Activated naive CD8-positive, alpha-beta T cell treated with anti-CD3 and anti-CD28 coated beads, Interleukin-2, amount 10 ng/mL, durations not matched to agents 7 days and 5 days (primary cell): ENCODE measurements at regions not wholly inside any gene's neighbourhood (a gene's known extent, or its start where the extent isn't known, plus 50 kb on each side); places are given as distances from the start of the nearest gene placed in this dataset.
"Not testable (repeated sequence)": the region's sequence is repeated elsewhere in the genome, so short reads cannot be mapped to it uniquely, and the experiment has no call there.

Experiments
- ATAC-seq: fragments of 150-1000 bp; cut with Tn5 transposase; one replicate; pipeline ENCODE4 v1.10.0; 2021; ENCODE audit warnings: low read depth, moderate library complexity
- POLR2A ChIA-PET: fragments of 350-600 bp; sonication (Branson Sonifier 250); formaldehyde crosslinking; loops from one replicate; lab custom pipeline; 2021; ENCODE audit warnings: antibody characterized with exemption; lab: Charles Lee
- DNase-seq: peaks from one replicate; pipeline ENCODE4 v3.0.0; 2021
- H3K27ac Mint-ChIP-seq: one replicate; pipeline ENCODE4 v1.8.0; 2022; ENCODE audit warnings: mild to moderate bottlenecking, mixed read lengths
- H3K27me3 Mint-ChIP-seq: one replicate; pipeline ENCODE4 v1.8.0; 2022; ENCODE audit warnings: mild to moderate bottlenecking, moderate library complexity, mixed read lengths
- H3K36me3 Mint-ChIP-seq: one replicate; pipeline ENCODE4 v1.8.0; 2021; ENCODE audit warnings: mild to moderate bottlenecking, mixed read lengths
- H3K4me1 Mint-ChIP-seq: one replicate; pipeline ENCODE4 v1.8.0; 2021; ENCODE audit warnings: mixed read lengths
- H3K4me3 Mint-ChIP-seq: one replicate; pipeline ENCODE4 v1.8.0; 2022; ENCODE audit warnings: mild to moderate bottlenecking, moderate library complexity, mixed read lengths
- H3K9me3 Mint-ChIP-seq: one replicate; pipeline ENCODE4 v1.8.0; 2021; ENCODE audit warnings: mixed read lengths

DNA sequence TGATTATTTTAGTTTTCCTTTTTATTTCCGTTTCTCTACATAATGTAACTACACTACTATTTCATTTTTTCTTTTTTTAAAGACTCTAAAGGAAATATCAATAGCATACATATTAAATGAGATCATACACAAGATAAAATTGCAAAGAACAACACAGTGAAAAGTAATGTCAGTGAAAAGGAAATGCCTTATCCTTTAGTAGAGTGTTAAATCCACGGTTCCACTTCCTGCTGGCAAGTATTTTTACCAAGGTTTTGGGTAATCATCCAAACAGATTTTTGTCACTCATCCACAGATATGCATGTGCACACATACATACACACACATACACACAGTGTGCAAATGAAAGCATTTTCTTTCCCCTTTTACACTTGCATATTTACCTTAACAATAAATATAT, 548.9 kb downstream of the PPP4R3C start:
- ATAC-seq: no peak
- H3K36me3 Mint-ChIP-seq: no peaks in the 10 kb centered on the region
- no peak overlapping the region for H3K4me3 Mint-ChIP-seq
- H3K4me1 Mint-ChIP-seq: no peaks in the 10 kb centered on the region
- H3K27ac Mint-ChIP-seq: no peak overlapping the region
- no peaks in the 10 kb centered on the region for H3K27me3 Mint-ChIP-seq
- POLR2A ChIA-PET: no interaction called here
- no peak for DNase-seq
- H3K9me3 Mint-ChIP-seq: no peaks in the 10 kb centered on the region

DNA sequence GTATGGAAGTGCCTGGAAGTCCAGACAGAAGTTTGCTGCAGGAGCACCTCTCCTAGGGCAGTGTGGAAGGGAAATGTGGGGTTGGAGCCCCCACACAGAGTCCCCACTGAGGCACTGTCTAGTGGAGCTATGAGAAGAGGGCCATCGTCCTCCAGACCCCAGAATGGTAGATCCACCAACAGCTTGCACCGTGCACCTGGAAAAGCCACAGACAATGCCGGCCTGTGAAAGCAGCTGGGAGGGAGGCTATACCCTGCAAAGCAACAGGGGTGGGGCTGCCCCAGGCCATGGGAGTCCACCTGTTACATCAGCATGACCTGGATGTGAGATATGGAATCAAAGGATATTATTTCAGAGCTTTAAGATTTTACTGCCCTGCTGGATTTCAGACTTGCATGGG, 551.4 kb downstream of the PPP4R3C start:
- H3K36me3 Mint-ChIP-seq, POLR2A ChIA-PET, ATAC-seq, H3K9me3 Mint-ChIP-seq, H3K27me3 Mint-ChIP-seq, DNase-seq, H3K4me3 Mint-ChIP-seq, H3K27ac Mint-ChIP-seq, H3K4me1 Mint-ChIP-seq: not testable (repeated sequence)

DNA sequence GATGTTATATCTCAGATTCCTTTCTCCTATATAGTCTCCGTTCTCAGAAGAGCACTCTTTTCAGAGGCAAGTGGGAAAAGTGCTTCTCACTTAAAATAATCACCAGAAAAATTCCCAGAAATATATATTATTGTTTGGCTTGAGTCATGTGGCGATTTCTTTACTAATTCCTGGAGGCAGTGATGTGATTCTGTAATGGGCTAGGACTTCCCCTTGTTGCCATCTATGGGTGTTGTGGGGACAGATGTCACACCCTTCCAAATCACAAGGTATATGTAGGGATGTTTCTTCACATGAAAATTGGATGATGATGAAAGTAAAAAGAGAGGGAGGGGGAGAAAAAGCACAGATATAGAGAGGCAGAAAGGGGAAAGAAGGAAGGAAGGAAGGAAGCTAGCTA, 553.4 kb downstream of the PPP4R3C start:
- Mint-ChIP-seq H3K4me3 (no peak overlapping the region), H3K4me1 (no peaks in the 10 kb centered on the region), H3K36me3 (no peaks in the 10 kb centered on the region), H3K27ac (no peak overlapping the region), H3K27me3 (no peaks in the 10 kb centered on the region), H3K9me3 (no peaks in the 10 kb centered on the region)
- no peak for DNase-seq
- ATAC-seq: no peak
- POLR2A ChIA-PET: no interaction called here

DNA sequence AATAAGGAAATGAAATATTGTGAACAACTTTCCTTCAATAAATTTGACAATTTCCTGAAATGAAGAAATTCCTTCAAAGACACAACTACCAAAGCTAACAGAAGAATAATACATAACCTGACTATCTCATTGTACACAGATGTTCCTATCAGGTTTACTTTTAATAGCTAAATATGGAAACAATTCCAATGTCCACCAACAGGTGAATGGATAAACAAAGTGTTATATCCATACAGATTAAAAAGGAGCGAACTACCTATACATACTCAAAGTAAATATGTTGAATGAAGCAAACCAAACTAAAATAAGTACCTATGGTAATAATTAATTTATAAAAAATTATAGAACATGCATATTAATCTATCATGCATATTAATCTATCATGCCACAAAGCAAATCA, 554.9 kb downstream of the PPP4R3C start:
- no peak overlapping the region for H3K27ac Mint-ChIP-seq
- no peak for ATAC-seq
- H3K36me3 Mint-ChIP-seq: no peaks in the 10 kb centered on the region
- H3K27me3 Mint-ChIP-seq: no peaks in the 10 kb centered on the region
- POLR2A ChIA-PET: no interaction called here
- H3K4me3 Mint-ChIP-seq: no peak overlapping the region
- H3K4me1 Mint-ChIP-seq: no peaks in the 10 kb centered on the region
- no peak for DNase-seq
- H3K9me3 Mint-ChIP-seq: no peaks in the 10 kb centered on the region

DNA sequence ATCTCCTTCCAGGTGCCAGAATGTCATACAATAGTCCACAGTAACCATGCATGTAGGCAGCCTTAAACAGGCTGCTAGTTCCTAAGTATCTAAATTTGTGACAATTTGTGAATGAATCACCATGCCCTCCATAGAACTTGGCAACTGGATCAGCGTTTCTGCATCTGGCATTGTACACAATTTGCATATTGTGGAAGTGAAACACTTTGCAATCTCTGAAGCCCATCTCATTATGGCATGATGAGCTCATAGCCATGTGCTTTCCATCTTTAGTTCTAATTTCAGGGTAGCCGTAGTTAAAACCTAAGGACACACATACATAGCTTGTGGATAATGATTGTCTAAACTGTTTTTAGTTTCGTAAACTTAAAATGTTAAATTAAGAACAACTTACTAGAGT, 573.6 kb downstream of the PPP4R3C start:
- POLR2A ChIA-PET: no interaction called here
- Mint-ChIP-seq H3K9me3 (peaks cover 3% of the 10 kb centered on the region), H3K27me3 (no peaks in the 10 kb centered on the region), H3K36me3 (no peaks in the 10 kb centered on the region), H3K4me1 (no peaks in the 10 kb centered on the region), H3K4me3 (no peak overlapping the region), H3K27ac (no peak overlapping the region)
- ATAC-seq (no peak), DNase-seq (no peak)

DNA sequence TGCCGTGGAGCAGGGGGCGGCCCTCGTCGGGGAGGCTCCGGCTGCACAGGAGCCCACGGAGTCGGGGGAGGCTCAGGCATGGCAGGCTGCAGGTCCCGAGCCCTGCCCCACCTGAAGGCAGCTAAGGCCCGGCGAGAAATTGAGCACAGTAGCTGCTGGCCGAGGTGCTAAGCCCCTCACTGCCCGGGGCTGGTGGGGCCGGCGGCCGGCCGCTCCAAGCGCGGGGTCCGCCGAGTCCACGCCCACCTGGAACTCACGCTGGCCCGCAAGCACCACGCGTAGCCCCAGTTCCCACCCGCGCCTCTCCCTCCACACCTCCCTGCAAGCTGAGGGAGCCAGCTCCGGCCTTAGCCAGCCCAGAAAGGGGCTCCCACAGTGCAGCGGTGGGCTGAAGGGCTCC, 589.4 kb downstream of the PPP4R3C start:
- H3K4me3 Mint-ChIP-seq: no peak overlapping the region
- DNase-seq: no peak
- no peaks in the 10 kb centered on the region for H3K9me3 Mint-ChIP-seq
- H3K27ac Mint-ChIP-seq: no peak overlapping the region
- POLR2A ChIA-PET: no interaction called here
- no peak for ATAC-seq
- no peaks in the 10 kb centered on the region for H3K36me3 Mint-ChIP-seq
- H3K4me1 Mint-ChIP-seq: no peaks in the 10 kb centered on the region
- no peaks in the 10 kb centered on the region for H3K27me3 Mint-ChIP-seq

DNA sequence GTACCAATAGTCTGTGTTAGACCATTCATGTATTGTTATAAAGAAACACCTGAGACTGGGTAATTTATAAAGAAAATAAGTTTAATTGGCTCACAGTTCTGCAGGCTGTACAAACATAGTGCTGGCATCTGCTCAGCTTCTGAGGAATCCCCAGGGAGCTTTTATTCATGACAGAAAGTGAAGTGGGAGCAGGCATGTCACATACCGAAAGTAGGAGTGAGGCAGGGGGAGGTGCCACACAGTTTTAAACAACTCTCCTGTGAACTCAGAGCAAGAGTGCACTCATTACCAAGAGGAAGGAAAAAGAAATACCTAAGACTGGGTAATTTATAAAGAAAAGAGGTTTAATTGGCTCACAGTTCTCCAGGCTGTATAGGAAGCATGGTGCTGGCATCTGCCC, 591.2 kb downstream of the PPP4R3C start:
- POLR2A ChIA-PET: no interaction called here
- Mint-ChIP-seq H3K4me1 (no peaks in the 10 kb centered on the region), H3K9me3 (no peaks in the 10 kb centered on the region), H3K4me3 (no peak overlapping the region), H3K27ac (no peak overlapping the region), H3K36me3 (no peaks in the 10 kb centered on the region), H3K27me3 (no peaks in the 10 kb centered on the region)
- ATAC-seq: no peak
- DNase-seq: no peak

DNA sequence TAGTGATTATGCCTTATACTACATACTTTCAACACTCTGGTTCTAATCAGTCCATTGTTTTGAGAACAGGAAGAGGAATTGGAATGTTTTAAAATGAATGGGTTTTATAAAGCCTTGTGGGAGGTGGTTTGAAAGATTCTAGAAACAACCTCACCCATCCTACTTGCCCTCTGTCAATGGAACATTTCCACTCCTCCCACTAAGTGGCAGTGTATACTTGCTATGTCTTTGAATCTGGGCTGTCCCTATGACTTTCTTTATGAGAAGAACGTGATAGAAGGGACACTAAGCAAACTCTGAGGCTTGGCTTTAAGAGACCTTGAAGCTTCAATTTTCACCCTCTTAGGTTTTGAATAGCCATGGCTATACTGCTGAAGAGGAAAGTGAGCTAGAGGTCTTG, 611.2 kb downstream of the PPP4R3C start:
- no peak for ATAC-seq
- Mint-ChIP-seq H3K9me3 (no peaks in the 10 kb centered on the region), H3K27me3 (no peaks in the 10 kb centered on the region), H3K27ac (no peak overlapping the region), H3K4me3 (no peak overlapping the region), H3K4me1 (no peaks in the 10 kb centered on the region), H3K36me3 (no peaks in the 10 kb centered on the region)
- no peak for DNase-seq
- POLR2A ChIA-PET: no interaction called here

DNA sequence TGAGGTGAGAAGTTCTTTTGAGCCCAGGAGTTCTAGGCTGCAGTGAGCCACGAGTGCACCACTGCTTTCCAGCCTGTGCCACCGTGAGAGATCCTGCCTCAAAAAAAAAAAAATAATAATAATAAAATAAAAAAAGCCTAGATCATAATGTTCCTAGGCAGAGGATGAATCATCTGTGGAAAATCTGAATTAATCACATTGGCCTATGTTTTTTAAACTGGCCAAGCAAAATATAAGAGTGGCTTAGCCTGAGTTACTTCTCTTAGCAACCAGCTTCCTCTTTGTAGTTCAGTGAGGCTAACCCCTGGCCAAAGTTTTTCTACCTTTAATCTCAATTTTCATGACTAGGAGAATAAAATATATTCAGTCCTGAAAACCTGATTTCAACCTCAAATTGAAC, 614.6 kb downstream of the PPP4R3C start:
- Mint-ChIP-seq H3K27me3 (no peaks in the 10 kb centered on the region), H3K9me3 (no peaks in the 10 kb centered on the region), H3K36me3 (no peaks in the 10 kb centered on the region), H3K27ac (no peak overlapping the region), H3K4me3 (no peak overlapping the region), H3K4me1 (no peaks in the 10 kb centered on the region)
- DNase-seq (no peak), ATAC-seq (no peak)
- POLR2A ChIA-PET: no interaction called here

DNA sequence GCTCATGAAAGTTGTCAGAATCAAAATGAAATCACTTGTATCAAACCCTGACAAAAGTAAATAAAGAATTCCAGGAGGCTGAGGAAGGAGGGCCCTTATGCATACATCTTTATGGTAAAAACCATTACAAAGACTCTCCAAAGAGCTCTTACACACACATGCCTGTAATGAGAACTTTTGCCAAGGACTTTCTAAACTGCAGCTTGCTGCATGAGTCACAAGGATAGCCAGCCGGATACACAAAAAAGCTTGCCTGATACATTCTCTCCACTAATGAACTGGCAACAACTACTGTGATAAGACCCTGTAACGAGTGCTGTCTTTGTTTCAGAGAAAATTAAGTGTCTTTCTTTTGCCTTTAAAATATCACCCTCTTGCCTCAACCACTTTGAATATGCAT, 618.1 kb downstream of the PPP4R3C start:
- Mint-ChIP-seq H3K4me1 (no peaks in the 10 kb centered on the region), H3K9me3 (peaks cover 1% of the 10 kb centered on the region), H3K4me3 (no peak overlapping the region), H3K27me3 (no peaks in the 10 kb centered on the region), H3K36me3 (no peaks in the 10 kb centered on the region), H3K27ac (no peak overlapping the region)
- POLR2A ChIA-PET: no interaction called here
- DNase-seq (no peak), ATAC-seq (no peak)

DNA sequence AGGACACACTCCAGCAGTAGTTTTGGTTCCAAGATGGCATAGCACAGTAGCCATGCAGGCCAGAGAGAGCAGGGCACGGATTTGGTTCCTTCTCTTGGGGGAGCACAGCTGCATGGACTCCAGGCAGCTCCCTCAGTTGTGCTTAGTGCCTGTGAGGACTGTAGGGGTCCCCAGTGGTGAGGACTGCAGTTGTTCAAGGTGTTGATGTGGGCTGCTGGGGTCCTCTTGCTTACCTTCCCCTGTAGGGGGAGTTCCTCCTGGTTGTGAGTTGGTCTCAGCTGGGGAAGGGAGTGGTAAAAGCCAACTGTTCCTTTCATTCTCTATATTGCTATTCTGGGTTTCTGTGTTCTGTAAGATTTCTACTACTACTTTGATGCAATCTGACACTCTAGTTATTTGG, 606.5 kb downstream of the MAGEB5 start:
- ATAC-seq: no peak
- H3K4me1 Mint-ChIP-seq: no peaks in the 10 kb centered on the region
- DNase-seq: no peak

DNA sequence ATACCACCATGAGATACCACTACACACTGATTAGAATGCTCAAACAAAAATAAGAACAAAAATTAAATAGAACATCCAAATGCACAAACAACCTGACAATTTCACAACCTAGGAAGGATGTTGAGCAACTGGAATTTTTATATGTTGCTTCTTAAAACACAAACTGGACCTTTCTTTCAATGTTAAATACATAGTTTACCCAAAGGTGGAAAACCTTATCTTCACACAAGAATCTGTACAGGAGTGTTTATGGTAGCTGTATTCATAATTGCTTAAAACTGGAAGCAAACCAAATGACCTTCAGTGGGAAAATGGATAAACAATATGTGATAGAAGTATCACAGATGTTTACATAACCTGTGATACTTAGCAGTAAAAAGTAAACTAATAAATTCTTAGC, 573.8 kb downstream of the MAGEB5 start:
- no peaks in the 10 kb centered on the region for H3K27me3 Mint-ChIP-seq
- DNase-seq (no peak), ATAC-seq (no peak)
- POLR2A ChIA-PET: no interaction called here
- H3K9me3 Mint-ChIP-seq: no peaks in the 10 kb centered on the region
- H3K4me3 Mint-ChIP-seq: no peak overlapping the region
- no peaks in the 10 kb centered on the region for H3K4me1 Mint-ChIP-seq
- H3K36me3 Mint-ChIP-seq: no peaks in the 10 kb centered on the region
- no peak overlapping the region for H3K27ac Mint-ChIP-seq

More for the DNA sequence above, 606.5 kb downstream of the MAGEB5 start:
- Mint-ChIP-seq H3K4me3 (no peak overlapping the region), H3K27me3 (no peaks in the 10 kb centered on the region), H3K36me3 (no peaks in the 10 kb centered on the region), H3K9me3 (no peaks in the 10 kb centered on the region), H3K27ac (no peak overlapping the region)
- POLR2A ChIA-PET: no interaction called here

DNA sequence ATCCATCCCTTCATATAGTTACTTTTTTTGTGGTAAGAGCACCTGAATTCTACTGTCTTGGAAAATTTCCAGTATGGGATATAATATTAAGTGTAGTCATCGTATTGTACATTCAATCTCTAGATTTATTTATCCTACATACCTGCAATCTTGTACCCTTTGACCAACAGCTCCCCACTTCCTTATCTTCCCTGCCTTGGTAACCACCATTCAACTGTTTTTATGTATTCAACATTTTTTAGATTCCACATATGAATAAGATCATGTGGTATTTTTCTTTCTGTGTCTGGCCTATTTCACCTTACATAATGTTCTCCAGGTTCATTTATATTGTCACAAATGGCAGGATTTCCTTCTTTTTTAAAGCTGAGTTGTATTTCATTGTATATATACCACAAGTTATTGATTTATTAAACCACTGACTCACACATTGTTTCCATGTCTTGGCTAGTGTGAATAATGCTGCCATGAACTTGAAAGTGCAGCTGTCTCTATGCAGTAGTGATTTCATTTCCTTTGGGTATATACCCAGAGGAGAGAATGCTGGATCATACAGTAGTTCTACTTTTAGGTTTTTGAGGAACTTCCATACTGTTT, 572.5 kb downstream of the MAGEB5 start:
- Mint-ChIP-seq H3K4me1 (no peaks in the 10 kb centered on the region), H3K4me3 (no peak overlapping the region), H3K27ac (no peak overlapping the region), H3K9me3 (no peaks in the 10 kb centered on the region), H3K27me3 (no peaks in the 10 kb centered on the region), H3K36me3 (no peaks in the 10 kb centered on the region)
- DNase-seq (no peak), ATAC-seq (no peak)
- POLR2A ChIA-PET: no interaction called here

DNA sequence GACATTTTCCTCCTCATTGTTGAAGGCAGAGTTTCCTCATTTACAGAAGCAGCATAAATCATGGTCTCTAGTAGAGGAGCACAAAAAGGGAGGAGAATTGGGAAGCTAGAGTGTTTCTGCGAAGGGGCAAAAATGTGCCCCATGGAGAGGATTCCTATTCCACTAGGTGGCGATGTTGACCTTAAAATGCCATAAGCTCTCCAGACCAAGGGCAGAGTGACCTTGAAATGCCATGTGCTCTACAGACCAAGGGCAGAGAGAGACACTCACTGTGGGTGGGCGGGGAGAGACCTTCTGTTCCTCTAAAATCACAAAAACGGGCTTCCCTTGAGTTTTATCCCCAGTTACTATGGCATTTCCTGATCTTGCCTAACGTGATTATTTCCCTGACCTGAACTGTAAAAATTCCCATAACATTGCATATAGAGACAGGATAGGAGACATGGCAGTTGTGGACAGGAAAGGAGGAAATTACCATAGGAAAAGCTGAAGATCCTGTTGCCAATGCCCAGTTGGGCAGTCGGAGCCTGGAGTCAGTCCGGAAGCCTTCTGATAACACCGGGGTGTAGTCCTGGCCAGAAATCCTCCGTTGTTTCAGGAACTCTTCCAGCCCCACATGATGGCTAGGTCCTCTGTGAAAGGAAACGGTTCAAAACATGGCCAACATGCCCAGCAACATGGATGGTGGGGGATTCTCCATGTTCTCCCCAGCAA, 567.7 kb downstream of the MAGEB5 start:
- Mint-ChIP-seq H3K9me3 (no peaks in the 10 kb centered on the region), H3K27me3 (no peaks in the 10 kb centered on the region), H3K4me3 (no peak overlapping the region), H3K4me1 (no peaks in the 10 kb centered on the region), H3K36me3 (no peaks in the 10 kb centered on the region), H3K27ac (no peak overlapping the region)
- no peak for ATAC-seq
- POLR2A ChIA-PET: no interaction called here
- no peak for DNase-seq
